BE2C (cell line): ENCODE measurements at regions not wholly inside any gene's neighbourhood (a gene's known extent, or its start where the extent isn't known, plus 50 kb on each side); places are given as distances from the start of the nearest gene placed in this dataset.

ENCODE experiments used
- DNase-seq: peaks from one replicate; pipeline ENCODE4 v3.0.0-alpha.2; 2020
- H3K27me3 ChIP-seq: fragments of 250-450 bp; sonication (Bioruptor Pico); 2 replicates; pipeline ENCODE4 v1.5.1; 2020; ENCODE audit warnings: mild to moderate bottlenecking
- H3K36me3 ChIP-seq: fragments of 250-450 bp; sonication (Bioruptor Pico); 2 replicates; pipeline ENCODE4 v1.5.1; 2020; ENCODE audit warnings: mild to moderate bottlenecking
- H3K4me1 ChIP-seq: fragments of 250-450 bp; sonication (Bioruptor Pico); 2 replicates; pipeline ENCODE4 v1.5.1; 2020
- H3K4me3 ChIP-seq: 2 replicates; pipeline ENCODE4 v1.5.1; 2011; ENCODE audit warnings: low read depth, low read length
- H3K9me3 ChIP-seq: fragments of 250-450 bp; sonication (Bioruptor Pico); 2 replicates; pipeline ENCODE4 v1.5.1; 2020
- CTCF ChIP-seq: IDR thresholded peaks from 2 replicates; pipeline ENCODE4 v1.5.1; 2012; ENCODE audit warnings: mild to moderate bottlenecking, low read depth, low read length

GRCh38 chr6:77561768-77562314 lies 91.0 kb upstream of the MEI4 start:
- Histone ChIP-seq H3K4me1 (no peaks in the 10 kb centered on the region), H3K27me3 (no peaks in the 10 kb centered on the region), H3K36me3 (no peaks in the 10 kb centered on the region), H3K9me3 (no peaks in the 10 kb centered on the region), H3K4me3 (no peak overlapping the region)
- peak; percentile 8 for DNase-seq
- TF ChIP-seq CTCF: no peak

GRCh38 chr6:77565370-77565769 lies 87.5 kb upstream of the MEI4 start:
- H3K36me3 ChIP-seq: no peaks in the 10 kb centered on the region
- no peak for TF ChIP-seq CTCF

GRCh38 chr6:77566235-77566634 lies 86.6 kb upstream of the MEI4 start:
- DNase-seq: no peak
- no peak for TF ChIP-seq CTCF
- Histone ChIP-seq H3K4me1 (no peaks in the 10 kb centered on the region), H3K36me3 (no peaks in the 10 kb centered on the region), H3K4me3 (no peak overlapping the region), H3K27me3 (peaks cover 4% of the 10 kb centered on the region; the same call in 1 of the 2 replicates), H3K9me3 (no peaks in the 10 kb centered on the region)

More at GRCh38 chr6:77565370-77565769, 87.5 kb upstream of the MEI4 start:
- DNase-seq: no peak
- Histone ChIP-seq H3K9me3 (no peaks in the 10 kb centered on the region), H3K4me1 (no peaks in the 10 kb centered on the region), H3K27me3 (no peaks in the 10 kb centered on the region), H3K4me3 (no peak overlapping the region)

GRCh38 chr6:77568570-77568969 lies 84.3 kb upstream of the MEI4 start:
- H3K9me3 ChIP-seq: no peaks in the 10 kb centered on the region
- DNase-seq: no peak
- no peak overlapping the region for H3K4me3 ChIP-seq
- no peaks in the 10 kb centered on the region for H3K4me1 ChIP-seq
- H3K36me3 ChIP-seq: no peaks in the 10 kb centered on the region
- no peak for TF ChIP-seq CTCF
- H3K27me3 ChIP-seq: peaks cover 8% of the 10 kb centered on the region; the same call in 1 of the 2 replicates

GRCh38 chr6:77573843-77574242 lies 79.0 kb upstream of the MEI4 start:
- H3K36me3 ChIP-seq: no peaks in the 10 kb centered on the region
- no peaks in the 10 kb centered on the region for H3K9me3 ChIP-seq
- no peaks in the 10 kb centered on the region for H3K4me1 ChIP-seq
- H3K27me3 ChIP-seq: peaks cover 8% of the 10 kb centered on the region; the same call in 1 of the 2 replicates
- DNase-seq: no peak
- H3K4me3 ChIP-seq: no peak overlapping the region
- no peak for TF ChIP-seq CTCF

- Histone ChIP-seq H3K4me3 (no peak overlapping the region), H3K4me1 (no peaks in the 10 kb centered on the region), H3K27me3 (no peaks in the 10 kb centered on the region), H3K36me3 (no peaks in the 10 kb centered on the region), H3K9me3 (no peaks in the 10 kb centered on the region)
- DNase-seq: no peak
- TF ChIP-seq CTCF: no peak
Measured at GRCh38 chr6:77587963-77588362, 64.9 kb upstream of the MEI4 start.
